IPS DF 4.7 (cell line): ENCODE measurements at regions not wholly inside any gene's neighbourhood (a gene's known extent, or its start where the extent isn't known, plus 50 kb on each side); places are given as distances from the start of the nearest gene placed in this dataset.

ENCODE experiments used
- DNase-seq: peaks from one replicate; pipeline ENCODE4 v3.0.0-alpha.2; 2013; ENCODE audit warnings: low spot score; ENCODE audit errors: extremely low read depth

GRCh38 chr16:48836067-48836466, 226.1 kb upstream of the N4BP1 start:
- no peak for DNase-seq

GRCh38 chr16:48834576-48834975, 224.6 kb upstream of the N4BP1 start:
- DNase-seq: no peak

GRCh38 chr16:48833461-48833860, 223.5 kb upstream of the N4BP1 start:
- no peak for DNase-seq

- no peak for DNase-seq
Measured at GRCh38 chr16:48831076-48831722, 221.2 kb upstream of the N4BP1 start.

- DNase-seq: no peak
Measured at GRCh38 chr16:48829336-48830310, 219.6 kb upstream of the N4BP1 start.

GRCh38 chr16:48824271-48824670, 214.3 kb upstream of the N4BP1 start:
- DNase-seq: no peak

- no peak for DNase-seq
Measured at GRCh38 chr16:48822431-48822830, 212.5 kb upstream of the N4BP1 start.

GRCh38 chr16:48820379-48820778, 210.4 kb upstream of the N4BP1 start:
- no peak for DNase-seq

GRCh38 chr16:48818257-48818656, 208.3 kb upstream of the N4BP1 start:
- DNase-seq: no peak

- no peak for DNase-seq
Measured at GRCh38 chr16:48817032-48817431, 207.1 kb upstream of the N4BP1 start.

- no peak for DNase-seq
Measured at GRCh38 chr16:48816393-48816792, 206.4 kb upstream of the N4BP1 start.

- DNase-seq: no peak
Measured at GRCh38 chr16:48814994-48815393, 205.0 kb upstream of the N4BP1 start.

- no peak for DNase-seq
Measured at GRCh38 chr16:48813485-48813884, 203.5 kb upstream of the N4BP1 start.

- no peak for DNase-seq
Measured at GRCh38 chr16:48812856-48813255, 202.9 kb upstream of the N4BP1 start.

GRCh38 chr16:48811478-48811877, 201.5 kb upstream of the N4BP1 start:
- no peak for DNase-seq

- no peak for DNase-seq
Measured at GRCh38 chr16:48810803-48811453, 200.9 kb upstream of the N4BP1 start.

GRCh38 chr16:48810436-48810802, 200.4 kb upstream of the N4BP1 start:
- no peak for DNase-seq

GRCh38 chr16:48790151-48790550, 180.2 kb upstream of the N4BP1 start:
- no peak for DNase-seq

GRCh38 chr16:48788475-48788874, 178.5 kb upstream of the N4BP1 start:
- no peak for DNase-seq

GRCh38 chr16:48745541-48745940, 135.6 kb upstream of the N4BP1 start:
- no peak for DNase-seq

- no peak for DNase-seq
Measured at GRCh38 chr16:48740964-48741363, 131.0 kb upstream of the N4BP1 start.

GRCh38 chr16:48734220-48734619, 124.2 kb upstream of the N4BP1 start:
- DNase-seq: no peak
